DOHH2 (cell line): ENCODE measurements at regions not wholly inside any gene's neighbourhood (a gene's known extent, or its start where the extent isn't known, plus 50 kb on each side); places are given as distances from the start of the nearest gene placed in this dataset.

Source experiments
- H3F3A ChIP-seq: fragments of 200-600 bp; sonication (generic), shearing (Covaris generic); 2 replicates; pipeline ENCODE4 v1.6.0; 2016; ENCODE audit warnings: antibody characterized with exemption, mild to moderate bottlenecking; ENCODE audit not compliant: control insufficient read depth, insufficient read depth
- H3K27ac ChIP-seq: fragments of 200-600 bp; sonication (generic); 2 replicates; pipeline ENCODE4 v1.5.1; 2014; ENCODE audit warnings: low read depth, mild to moderate bottlenecking, low read length, moderate library complexity
- H3K27me3 ChIP-seq: fragments of 200-600 bp; sonication (generic); 2 replicates; pipeline ENCODE4 v1.6.1; 2014; ENCODE audit warnings: mild to moderate bottlenecking, low read length, mixed read lengths; ENCODE audit not compliant: control insufficient read depth
- H3K36me3 ChIP-seq: fragments of 200-600 bp; sonication (generic); 2 replicates; pipeline ENCODE4 v1.6.1; 2014; ENCODE audit warnings: mild to moderate bottlenecking, low read length, moderate library complexity, mixed read lengths; ENCODE audit not compliant: control insufficient read depth
- H3K4me1 ChIP-seq: fragments of 200-600 bp; sonication (generic); 2 replicates; pipeline ENCODE4 v1.6.1; 2014; ENCODE audit warnings: mild to moderate bottlenecking, low read length, mixed read lengths; ENCODE audit not compliant: control insufficient read depth
- H3K4me2 ChIP-seq: fragments of 200-600 bp; sonication (generic); 2 replicates; pipeline ENCODE4 v1.6.0; 2014; ENCODE audit warnings: mild to moderate bottlenecking, low read length, moderate library complexity
- H3K4me3 ChIP-seq: fragments of 200-600 bp; sonication (generic); 2 replicates; pipeline ENCODE4 v1.5.1; 2014; ENCODE audit warnings: mild to moderate bottlenecking, low read length, mixed read lengths
- H3K79me2 ChIP-seq: fragments of 200-600 bp; sonication (generic); 2 replicates; pipeline ENCODE4 v1.6.1; 2014; ENCODE audit warnings: mild to moderate bottlenecking, low read length, mixed read lengths; ENCODE audit not compliant: control insufficient read depth
- H3K9me2 ChIP-seq: fragments of 200-600 bp; sonication (generic); replicated peaks from 2 replicates; pipeline ENCODE4 v1.6.1; 2014; ENCODE audit warnings: mild to moderate bottlenecking, low read length, mixed read lengths; ENCODE audit not compliant: control insufficient read depth
- H3K9me3 ChIP-seq: fragments of 200-600 bp; sonication (generic); 2 replicates; pipeline ENCODE4 v1.6.1; 2014; ENCODE audit warnings: antibody characterized with exemption, low read length, mixed read lengths; ENCODE audit not compliant: control insufficient read depth, insufficient read depth
- H4K20me1 ChIP-seq: fragments of 200-600 bp; sonication (generic); 2 replicates; pipeline ENCODE4 v1.6.0; 2014; ENCODE audit warnings: low read depth, mild to moderate bottlenecking, antibody characterized with exemption, low read length, moderate library complexity; ENCODE audit not compliant: control insufficient read depth, insufficient read depth
- CTCF ChIP-seq: fragments of 200-600 bp; sonication (generic); IDR thresholded peaks from one replicate; pipeline ENCODE4 v1.5.1; 2014; ENCODE audit warnings: antibody characterized with exemption, mild to moderate bottlenecking, low read depth, low read length; ENCODE audit not compliant: poor library complexity, severe bottlenecking
- EZH2phosphoT487 ChIP-seq: fragments of 200-600 bp; sonication (generic); IDR thresholded peaks from 2 replicates; pipeline ENCODE4 v1.6.1; 2017; ENCODE audit warnings: borderline replicate concordance, mild to moderate bottlenecking, antibody characterized with exemption, low read length, moderate library complexity, mixed read lengths

DNA sequence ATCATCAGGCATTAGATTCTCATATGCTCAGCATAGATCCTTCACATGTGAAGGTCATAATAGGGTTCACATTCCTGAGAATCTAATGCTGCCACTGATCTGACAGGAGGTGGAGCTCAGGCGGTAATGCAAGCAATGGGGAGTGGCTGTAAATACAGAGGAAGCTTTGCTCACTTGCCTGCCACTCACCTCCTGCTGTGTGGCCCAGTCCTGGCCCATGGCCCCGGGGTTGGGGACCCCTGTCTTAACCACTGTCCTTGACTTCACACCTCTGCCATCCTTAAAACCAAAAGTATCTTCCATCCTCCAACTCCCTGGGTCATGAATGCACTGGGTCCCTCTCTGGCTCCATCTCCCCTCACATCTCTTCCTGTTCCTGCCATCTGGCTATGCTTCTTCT is 129.1 kb downstream of the HMX1 start:
- Histone ChIP-seq H3F3A (no peaks in the 10 kb centered on the region), H3K4me3 (no peak overlapping the region), H3K9me2 (no peaks in the 10 kb centered on the region), H3K4me1 (no peaks in the 10 kb centered on the region), H3K4me2 (no peak overlapping the region), H3K9me3 (peaks cover 14% of the 10 kb centered on the region; the same call in 1 of the 2 replicates), H3K36me3 (no peaks in the 10 kb centered on the region), H3K27ac (no peak overlapping the region), H3K79me2 (no peaks in the 10 kb centered on the region), H3K27me3 (no peaks in the 10 kb centered on the region), H4K20me1 (no peaks in the 10 kb centered on the region)
- TF ChIP-seq CTCF: no peak
- TF ChIP-seq EZH2phosphoT487: no peak

GRCh38 chr4:8741513-8742226 is 130.0 kb downstream of the HMX1 start:
- H4K20me1 ChIP-seq: no peaks in the 10 kb centered on the region
- no peak overlapping the region for H3K27ac ChIP-seq
- H3K4me1 ChIP-seq: no peaks in the 10 kb centered on the region
- no peaks in the 10 kb centered on the region for H3K79me2 ChIP-seq
- no peaks in the 10 kb centered on the region for H3K27me3 ChIP-seq
- H3K4me3 ChIP-seq: no peak overlapping the region
- H3K4me2 ChIP-seq: no peak overlapping the region
- no peaks in the 10 kb centered on the region for H3K36me3 ChIP-seq
- H3F3A ChIP-seq: no peaks in the 10 kb centered on the region
- H3K9me3 ChIP-seq: peaks cover 8% of the 10 kb centered on the region; the same call in 1 of the 2 replicates
- TF ChIP-seq CTCF (no peak), EZH2phosphoT487 (no peak)
- no peaks in the 10 kb centered on the region for H3K9me2 ChIP-seq

- no peak for TF ChIP-seq EZH2phosphoT487
- Histone ChIP-seq H3F3A (no peaks in the 10 kb centered on the region), H3K4me1 (no peaks in the 10 kb centered on the region), H3K4me3 (no peak overlapping the region), H3K9me2 (no peaks in the 10 kb centered on the region), H4K20me1 (no peaks in the 10 kb centered on the region), H3K4me2 (no peak overlapping the region), H3K27me3 (no peaks in the 10 kb centered on the region), H3K9me3 (no peaks in the 10 kb centered on the region), H3K27ac (no peak overlapping the region), H3K79me2 (no peaks in the 10 kb centered on the region), H3K36me3 (no peaks in the 10 kb centered on the region)
These were observed 130.8 kb downstream of the HMX1 start for GRCh38 chr4:8740666-8741395.
